ENCODE measurements at regions not wholly inside any gene's neighbourhood (a gene's known extent, or its start where the extent isn't known, plus 50 kb on each side); places are given as distances from the start of the nearest gene placed in this dataset.
A peak's percentile ranks its signal among the peaks of the same experiment; 100 is the strongest.
"Not testable (repeated sequence)": the region's sequence is repeated elsewhere in the genome, so short reads cannot be mapped to it uniquely, and the experiment has no call there.

DNA sequence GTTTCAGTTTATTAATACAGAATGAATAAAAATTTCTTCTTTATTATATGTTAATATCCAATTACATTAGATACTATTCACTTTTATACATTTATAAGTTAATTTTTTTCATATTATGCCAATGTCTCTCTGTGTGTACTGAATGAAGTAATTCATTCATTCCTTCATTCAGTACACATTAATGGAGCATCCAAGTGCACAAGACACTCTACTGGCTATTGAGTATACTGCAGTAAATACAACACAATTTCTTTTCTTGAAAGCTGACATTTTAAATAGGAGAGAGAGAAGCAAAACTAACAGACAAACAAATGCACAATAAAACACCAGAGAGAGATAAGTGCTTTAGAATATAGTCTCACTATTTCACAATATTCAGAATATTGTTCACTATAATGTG lies 1038.3 kb upstream of the SPRY2 start:
- peaks cover 5% of the 10 kb centered on the region for H3K4me1 Mint-ChIP-seq (ENCODE audit: insufficient read depth, unreplicated experiment)
- H3K27me3 Mint-ChIP-seq (ENCODE audit: insufficient read depth, unreplicated experiment), result no peaks in the 10 kb centered on the region
- H3K36me3 Mint-ChIP-seq (ENCODE audit: insufficient read depth, unreplicated experiment), result no peaks in the 10 kb centered on the region
- ChIA-PET CTCF (no interaction called here), POLR2A (no interaction called here)
- no peak overlapping the region for H3K4me3 Mint-ChIP-seq (ENCODE audit: unreplicated experiment)
- TF ChIP-seq, protein P1, sequence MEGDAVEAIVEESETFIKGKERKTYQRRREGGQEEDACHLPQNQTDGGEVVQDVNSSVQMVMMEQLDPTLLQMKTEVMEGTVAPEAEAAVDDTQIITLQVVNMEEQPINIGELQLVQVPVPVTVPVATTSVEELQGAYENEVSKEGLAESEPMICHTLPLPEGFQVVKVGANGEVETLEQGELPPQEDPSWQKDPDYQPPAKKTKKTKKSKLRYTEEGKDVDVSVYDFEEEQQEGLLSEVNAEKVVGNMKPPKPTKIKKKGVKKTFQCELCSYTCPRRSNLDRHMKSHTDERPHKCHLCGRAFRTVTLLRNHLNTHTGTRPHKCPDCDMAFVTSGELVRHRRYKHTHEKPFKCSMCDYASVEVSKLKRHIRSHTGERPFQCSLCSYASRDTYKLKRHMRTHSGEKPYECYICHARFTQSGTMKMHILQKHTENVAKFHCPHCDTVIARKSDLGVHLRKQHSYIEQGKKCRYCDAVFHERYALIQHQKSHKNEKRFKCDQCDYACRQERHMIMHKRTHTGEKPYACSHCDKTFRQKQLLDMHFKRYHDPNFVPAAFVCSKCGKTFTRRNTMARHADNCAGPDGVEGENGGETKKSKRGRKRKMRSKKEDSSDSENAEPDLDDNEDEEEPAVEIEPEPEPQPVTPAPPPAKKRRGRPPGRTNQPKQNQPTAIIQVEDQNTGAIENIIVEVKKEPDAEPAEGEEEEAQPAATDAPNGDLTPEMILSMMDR (IDR thresholded peaks at IDR 0.05; ENCODE audit: unreplicated experiment), result no peak
- intact Hi-C loops (cut with micrococcal nuclease), result no loop called here
- DNase-seq (ENCODE audit: unreplicated experiment), result no peak
- H3K27ac Mint-ChIP-seq (ENCODE audit: low read depth, unreplicated experiment), result no peak overlapping the region
- BruUV-seq (replicated peaks), result no TSS peak
- no peaks in the 10 kb centered on the region for H3K9me3 Mint-ChIP-seq (ENCODE audit: unreplicated experiment)

DNA sequence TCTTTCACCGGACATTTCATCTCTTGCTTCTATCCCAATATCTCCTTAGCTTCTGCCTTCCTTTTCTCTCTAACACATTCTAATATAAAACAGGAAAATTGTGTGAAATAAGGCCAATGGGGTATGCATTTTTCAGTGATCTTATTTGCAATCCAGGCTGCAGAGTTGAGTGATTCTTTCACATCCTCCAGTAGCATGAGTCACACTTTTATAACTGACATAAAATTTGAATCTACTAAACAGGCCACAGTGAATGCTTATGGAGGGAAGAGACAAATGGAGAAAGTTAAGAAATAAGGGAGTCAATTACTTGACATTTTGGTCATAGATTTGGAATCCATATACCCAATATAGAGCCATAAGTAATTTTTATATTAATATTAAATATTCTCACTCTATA lies 1037.0 kb upstream of the SPRY2 start:
- H3K4me3 Mint-ChIP-seq (ENCODE audit: unreplicated experiment), result no peak overlapping the region
- H3K36me3 Mint-ChIP-seq (ENCODE audit: insufficient read depth, unreplicated experiment), result no peaks in the 10 kb centered on the region
- no peak for DNase-seq (ENCODE audit: unreplicated experiment)
- peaks cover 5% of the 10 kb centered on the region for H3K4me1 Mint-ChIP-seq (ENCODE audit: insufficient read depth, unreplicated experiment)
- TF ChIP-seq, protein P1 (IDR thresholded peaks at IDR 0.05; ENCODE audit: unreplicated experiment), result no peak
- CTCF ChIA-PET, result no interaction called here
- no TSS peak for BruUV-seq (replicated peaks)
- POLR2A ChIA-PET, result no interaction called here
- H3K27ac Mint-ChIP-seq (ENCODE audit: low read depth, unreplicated experiment), result no peak overlapping the region
- intact Hi-C loops (cut with micrococcal nuclease), result no loop called here
- no peaks in the 10 kb centered on the region for H3K9me3 Mint-ChIP-seq (ENCODE audit: unreplicated experiment)
- H3K27me3 Mint-ChIP-seq (ENCODE audit: insufficient read depth, unreplicated experiment), result no peaks in the 10 kb centered on the region

DNA sequence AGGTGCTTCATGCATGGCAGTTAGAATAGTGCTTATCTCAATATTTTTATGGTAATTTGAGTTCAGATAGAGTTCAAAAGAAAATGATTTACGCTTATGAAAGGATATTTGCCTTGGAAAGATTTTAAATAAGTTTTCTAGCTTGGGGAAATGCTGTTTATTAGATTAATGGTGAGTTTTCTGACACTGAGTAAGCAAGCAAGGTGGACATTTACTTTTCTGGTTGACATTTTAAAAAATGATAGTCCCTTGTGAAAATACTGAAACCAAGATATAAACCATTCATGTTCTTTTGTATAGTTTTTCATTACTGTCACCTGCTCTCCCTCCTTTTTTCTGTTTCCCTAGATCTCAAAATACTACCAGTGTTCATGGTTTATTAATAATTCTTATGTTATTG lies 1034.8 kb upstream of the SPRY2 start:
- TF ChIP-seq, protein P1 (IDR thresholded peaks at IDR 0.05; ENCODE audit: unreplicated experiment), result no peak
- H3K36me3 Mint-ChIP-seq (ENCODE audit: insufficient read depth, unreplicated experiment), result no peaks in the 10 kb centered on the region
- intact Hi-C loops (cut with micrococcal nuclease), result no loop called here
- H3K27me3 Mint-ChIP-seq (ENCODE audit: insufficient read depth, unreplicated experiment), result no peaks in the 10 kb centered on the region
- H3K4me1 Mint-ChIP-seq (ENCODE audit: insufficient read depth, unreplicated experiment), result peaks cover 5% of the 10 kb centered on the region
- H3K9me3 Mint-ChIP-seq (ENCODE audit: unreplicated experiment), result no peaks in the 10 kb centered on the region
- no peak for DNase-seq (ENCODE audit: unreplicated experiment)
- CTCF ChIA-PET, result no interaction called here
- POLR2A ChIA-PET, result no interaction called here
- H3K27ac Mint-ChIP-seq (ENCODE audit: low read depth, unreplicated experiment), result no peak overlapping the region
- no TSS peak for BruUV-seq (replicated peaks)
- no peak overlapping the region for H3K4me3 Mint-ChIP-seq (ENCODE audit: unreplicated experiment)

DNA sequence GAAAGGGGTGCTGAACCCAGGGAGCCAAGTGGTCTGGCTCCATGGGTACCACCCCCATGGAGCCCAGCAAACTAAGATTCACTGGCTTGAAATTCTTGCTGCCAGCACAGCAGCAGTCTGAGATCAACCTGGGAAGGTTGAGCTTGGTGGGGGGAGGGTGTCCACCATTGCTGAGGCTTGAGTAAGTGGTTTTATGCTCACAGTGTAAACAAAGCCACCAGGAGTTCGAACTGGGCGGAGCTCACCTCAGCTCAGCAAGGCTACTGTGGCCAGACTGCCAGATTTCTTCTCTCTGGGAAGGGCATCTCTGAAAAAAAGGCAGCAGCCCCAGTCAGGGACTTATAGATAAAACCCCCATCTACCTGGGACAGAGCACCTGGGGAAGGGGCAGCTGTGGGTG lies 1021.8 kb upstream of the SPRY2 start:
- H3K4me3 Mint-ChIP-seq (ENCODE audit: unreplicated experiment); H3K36me3 Mint-ChIP-seq (ENCODE audit: insufficient read depth, unreplicated experiment); H3K27ac Mint-ChIP-seq (ENCODE audit: low read depth, unreplicated experiment); intact Hi-C loops (cut with micrococcal nuclease); H3K9me3 Mint-ChIP-seq (ENCODE audit: unreplicated experiment); POLR2A ChIA-PET; H3K4me1 Mint-ChIP-seq (ENCODE audit: insufficient read depth, unreplicated experiment); BruUV-seq (replicated peaks); H3K27me3 Mint-ChIP-seq (ENCODE audit: insufficient read depth, unreplicated experiment): not testable (repeated sequence)
- CTCF ChIA-PET, result interaction anchor here (0.7 kb wide), 1 partner anchor 22 kb away, joined by 3 read pairs; no protein-coding TSS in a partner anchor
- peak; percentile 8 for DNase-seq (ENCODE audit: unreplicated experiment)

DNA sequence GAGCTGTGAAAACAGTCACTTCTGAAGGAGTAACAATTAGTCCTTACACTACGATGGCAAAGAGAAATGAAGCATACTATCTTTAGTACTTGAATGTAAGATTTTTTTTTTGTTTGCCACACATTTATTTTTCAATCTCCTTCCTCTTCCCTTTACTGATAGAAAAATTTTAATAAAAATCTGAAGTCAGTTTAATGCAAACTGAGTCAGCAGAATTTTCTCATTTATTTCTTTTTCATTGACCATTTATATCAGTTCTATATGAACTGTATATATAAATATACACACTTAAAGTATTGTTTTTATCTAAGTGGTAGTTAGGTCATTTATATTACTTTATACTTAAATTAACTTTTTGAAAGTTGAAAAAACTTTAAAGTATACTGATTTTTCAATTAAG lies 1009.1 kb upstream of the SPRY2 start:
- Mint-ChIP-seq H3K36me3 (ENCODE audit: insufficient read depth, unreplicated experiment) (no peaks in the 10 kb centered on the region), H3K4me1 (ENCODE audit: insufficient read depth, unreplicated experiment) (no peaks in the 10 kb centered on the region), H3K27me3 (ENCODE audit: insufficient read depth, unreplicated experiment) (no peaks in the 10 kb centered on the region), H3K27ac (ENCODE audit: low read depth, unreplicated experiment) (no peak overlapping the region), H3K9me3 (ENCODE audit: unreplicated experiment) (no peaks in the 10 kb centered on the region), H3K4me3 (ENCODE audit: unreplicated experiment) (no peak overlapping the region)
- TF ChIP-seq, protein P1 (IDR thresholded peaks at IDR 0.05; ENCODE audit: unreplicated experiment), result no peak
- intact Hi-C loops (cut with micrococcal nuclease), result no loop called here
- DNase-seq (ENCODE audit: unreplicated experiment), result no peak
- ChIA-PET CTCF (no interaction called here), POLR2A (no interaction called here)
- no TSS peak for BruUV-seq (replicated peaks)

DNA sequence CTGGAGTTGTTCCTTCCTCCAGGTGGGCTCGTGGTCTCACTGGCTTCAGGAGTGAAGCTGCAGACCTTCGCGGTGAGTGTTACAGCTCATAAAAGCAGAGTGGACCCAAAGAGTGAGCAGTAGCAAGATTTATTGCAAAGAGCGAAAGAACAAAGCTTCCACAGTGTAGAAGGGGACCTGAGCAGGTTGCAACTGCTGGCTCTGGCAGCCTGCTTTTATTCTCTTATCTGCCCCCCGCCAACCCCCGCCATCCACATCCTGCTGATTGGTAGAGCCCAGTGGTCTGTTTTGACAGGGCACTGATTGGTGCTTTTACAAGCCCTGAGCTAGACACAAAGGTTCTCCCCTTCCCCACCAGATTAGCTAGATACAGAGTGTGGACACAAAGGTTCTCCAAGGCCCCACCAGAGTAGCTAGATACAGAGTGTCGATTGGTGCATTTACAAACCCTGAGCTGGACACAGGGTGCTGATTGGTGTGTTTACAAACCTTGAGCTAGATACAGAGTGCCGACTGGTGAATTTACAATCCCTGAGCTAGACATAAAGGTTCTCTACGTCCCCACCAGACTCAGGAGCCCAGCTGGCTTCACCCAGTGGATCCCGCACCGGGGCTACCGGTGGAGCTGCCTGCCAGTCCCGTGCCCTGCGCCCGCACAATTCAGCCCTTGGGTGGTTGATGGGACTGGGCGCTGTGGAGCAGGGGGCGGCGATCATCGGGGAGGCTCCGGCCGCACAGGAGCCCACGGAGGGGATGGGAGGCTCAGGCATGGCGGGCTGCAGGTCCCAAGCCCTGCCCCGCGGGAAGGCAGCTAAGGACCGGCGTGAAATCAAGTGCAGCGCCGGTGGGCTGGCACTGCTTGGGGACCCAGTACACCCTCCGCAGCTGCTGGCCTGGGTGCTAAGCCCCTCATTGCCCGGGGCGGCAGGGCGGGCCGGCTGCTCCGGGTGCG lies 999.5 kb upstream of the SPRY2 start:
- H3K27me3 Mint-ChIP-seq (ENCODE audit: insufficient read depth, unreplicated experiment); BruUV-seq (replicated peaks); H3K4me1 Mint-ChIP-seq (ENCODE audit: insufficient read depth, unreplicated experiment); DNase-seq (ENCODE audit: unreplicated experiment); intact Hi-C loops (cut with micrococcal nuclease); H3K27ac Mint-ChIP-seq (ENCODE audit: low read depth, unreplicated experiment); H3K9me3 Mint-ChIP-seq (ENCODE audit: unreplicated experiment); POLR2A ChIA-PET; H3K36me3 Mint-ChIP-seq (ENCODE audit: insufficient read depth, unreplicated experiment); H3K4me3 Mint-ChIP-seq (ENCODE audit: unreplicated experiment): not testable (repeated sequence)
- CTCF ChIA-PET, result interaction anchor here (0.7 kb wide), 2 partner anchors 168 to 298 kb away, joined by 3 read pairs; no protein-coding TSS in a partner anchor
